EL (cell line): ENCODE measurements at regions not wholly inside any gene's neighbourhood (a gene's known extent, or its start where the extent isn't known, plus 50 kb on each side); places are given as distances from the start of the nearest gene placed in this dataset.
"Not testable (repeated sequence)": the region's sequence is repeated elsewhere in the genome, so short reads cannot be mapped to it uniquely, and the experiment has no call there.

ENCODE experiments used
- DNase-seq: peaks from one replicate; pipeline ENCODE4 v3.0.0-alpha.2; 2016

GRCh38 chr6:82744286-82745015 lies 321.2 kb downstream of the UBE3D start:
- DNase-seq: no peak

GRCh38 chr6:82750556-82750955 lies 315.1 kb downstream of the UBE3D start:
- peak; percentile 67 for DNase-seq

GRCh38 chr6:82751718-82752117 lies 313.9 kb downstream of the UBE3D start:
- DNase-seq: no peak

- no peak for DNase-seq
Observed at GRCh38 chr6:82761674-82762345, 303.8 kb downstream of the UBE3D start.

GRCh38 chr6:82766476-82766875 lies 299.2 kb downstream of the UBE3D start:
- DNase-seq: no peak

- DNase-seq: no peak
Observed at GRCh38 chr6:82767037-82767436, 298.6 kb downstream of the UBE3D start.

GRCh38 chr6:82767447-82767846 lies 298.2 kb downstream of the UBE3D start:
- no peak for DNase-seq

GRCh38 chr6:82772851-82773717 lies 292.6 kb downstream of the UBE3D start:
- DNase-seq: no peak

GRCh38 chr6:82775361-82775760 lies 290.3 kb downstream of the UBE3D start:
- DNase-seq: peak; percentile 66

- no peak for DNase-seq
Observed at GRCh38 chr6:82775981-82776380, 289.7 kb downstream of the UBE3D start.

- no peak for DNase-seq
Observed at GRCh38 chr6:82779041-82779440, 286.6 kb downstream of the UBE3D start.

GRCh38 chr6:82780334-82780733 lies 285.3 kb downstream of the UBE3D start:
- DNase-seq: no peak

- no peak for DNase-seq
Observed at GRCh38 chr6:82781620-82782204, 283.9 kb downstream of the UBE3D start.

GRCh38 chr6:82783587-82784236 lies 281.9 kb downstream of the UBE3D start:
- no peak for DNase-seq

- no peak for DNase-seq
Observed at GRCh38 chr6:82785206-82785605, 280.4 kb downstream of the UBE3D start.

- no peak for DNase-seq
Observed at GRCh38 chr6:82786248-82786647, 279.4 kb downstream of the UBE3D start.

GRCh38 chr6:82795940-82796339 lies 269.7 kb downstream of the UBE3D start:
- no peak for DNase-seq

- DNase-seq: no peak
Observed at GRCh38 chr6:82801083-82801482, 264.6 kb downstream of the UBE3D start.

- DNase-seq: not testable (repeated sequence)
Observed at GRCh38 chr6:82816243-82816642, 249.4 kb downstream of the UBE3D start.

- DNase-seq: peak; percentile 95
Observed at GRCh38 chr6:82818727-82819126, 246.9 kb downstream of the UBE3D start.

GRCh38 chr6:82823361-82823760 lies 242.3 kb downstream of the UBE3D start:
- DNase-seq: no peak

GRCh38 chr6:82832811-82833210 lies 232.8 kb downstream of the UBE3D start:
- DNase-seq: no peak

- no peak for DNase-seq
Observed at GRCh38 chr6:82833481-82833880, 232.2 kb downstream of the UBE3D start.
